Naive thymus-derived CD8-positive, alpha-beta T cell (primary cell): ENCODE measurements at regions not wholly inside any gene's neighbourhood (a gene's known extent, or its start where the extent isn't known, plus 50 kb on each side); places are given as distances from the start of the nearest gene placed in this dataset.

ENCODE experiments used
- ATAC-seq, 2 donors: fragments of 150-1000 bp; cut with Tn5 transposase in 1 of 2; sonication (Bioruptor Pico), chemical (Tn5 transposase) in 1 of 2; 1 replicate in 1 of 2; 2 replicates in 1 of 2; pipeline ENCODE4 v1.10.0; 2021; ENCODE audit warnings: mild to moderate bottlenecking in 2 of 2, moderate library complexity in 2 of 2
- POLR2A ChIA-PET: fragments of 350-600 bp; sonication (Branson Sonifier 250); formaldehyde crosslinking; loops from one replicate; lab custom pipeline; 2021; ENCODE audit warnings: antibody characterized with exemption; lab: Charles Lee
- DNase-seq, 10 donors: peaks; one replicate each; pipeline versions ENCODE4 v3.0.0 to v3.0.0-alpha.2; 2020 to 2022
- H3K27ac Mint-ChIP-seq, 10 donors: one replicate each; pipeline ENCODE4 v1.8.0; 2020 to 2022; ENCODE audit warnings: mild to moderate bottlenecking in 10 of 10, mixed read lengths in 10 of 10, moderate library complexity in 4 of 10, inconsistent platforms in 1 of 10
- H3K27me3 Mint-ChIP-seq, 5 donors: one replicate each; pipeline ENCODE4 v1.8.0; 2021 to 2022; ENCODE audit warnings: mixed read lengths in 5 of 5
- H3K36me3 Mint-ChIP-seq, 3 donors: one replicate each; pipeline ENCODE4 v1.8.0; 2020 to 2022; ENCODE audit warnings: mixed read lengths in 3 of 3, mild to moderate bottlenecking in 2 of 3, inconsistent platforms in 1 of 3
- H3K4me1 Mint-ChIP-seq, 4 donors: one replicate each; pipeline ENCODE4 v1.8.0; 2021 to 2022; ENCODE audit warnings: mixed read lengths in 4 of 4
- H3K4me3 Mint-ChIP-seq, 10 donors: one replicate each; pipeline ENCODE4 v1.8.0; 2020 to 2022; ENCODE audit warnings: mild to moderate bottlenecking in 10 of 10, mixed read lengths in 10 of 10, moderate library complexity in 6 of 10, inconsistent platforms in 1 of 10
- H3K9me3 Mint-ChIP-seq, 9 donors: one replicate each; pipeline ENCODE4 v1.8.0; 2020 to 2022; ENCODE audit warnings: mixed read lengths in 9 of 9, mild to moderate bottlenecking in 3 of 9, inconsistent platforms in 1 of 9, moderate library complexity in 1 of 9

DNA sequence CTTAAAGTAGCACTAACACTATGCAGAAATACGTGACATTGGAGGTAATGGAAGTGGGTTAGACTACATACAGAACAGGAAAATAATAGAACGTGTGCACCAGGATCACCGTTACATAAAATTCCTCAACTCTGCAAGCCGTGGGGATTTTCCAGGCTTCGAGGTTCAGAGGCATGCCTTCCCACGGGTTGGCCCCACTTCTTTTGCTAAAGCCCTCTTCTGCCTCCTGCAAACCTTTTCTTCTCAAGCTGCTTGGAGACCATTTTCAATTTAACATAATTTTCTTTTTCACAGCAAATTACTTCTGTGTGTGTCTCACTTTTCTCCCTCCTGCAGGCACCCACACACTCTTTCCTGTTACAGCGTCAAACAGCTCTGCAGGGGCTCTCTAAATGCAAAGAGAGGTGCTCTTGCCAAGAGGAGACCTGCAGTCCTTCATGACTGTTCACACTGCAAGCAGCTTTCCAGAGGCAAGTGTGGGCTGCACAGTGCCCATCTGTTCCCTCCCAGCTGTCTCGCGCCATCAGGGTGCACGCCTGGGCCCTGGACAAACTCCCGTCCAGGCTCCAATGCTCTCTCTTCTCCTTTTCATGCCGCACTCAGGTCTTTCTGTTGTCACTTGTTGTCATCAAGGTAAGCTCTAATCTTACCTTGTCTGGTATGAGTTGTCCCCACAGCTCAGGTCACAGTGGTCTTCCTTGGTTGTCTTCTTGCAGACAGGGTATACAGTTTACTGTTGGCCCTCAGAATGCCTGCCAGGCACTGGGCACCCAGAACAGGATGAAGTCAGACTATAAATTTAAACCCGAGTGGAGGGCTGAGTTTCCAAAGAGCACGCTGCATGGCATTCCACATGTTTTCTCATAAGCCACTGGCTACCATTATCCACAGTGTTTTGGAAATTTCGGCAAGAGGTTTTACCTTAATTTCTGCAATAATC is 164.8 kb upstream of the GGTLC1 start:
- peaks cover 2 to 27% (median 13%) of the 10 kb centered on the region in 5 donors for H3K27me3 Mint-ChIP-seq
- H3K36me3 Mint-ChIP-seq, result peaks cover 0 to 7% (median 1%) of the 10 kb centered on the region in 3 donors
- POLR2A ChIA-PET, result no interaction called here
- no peak overlapping the region for H3K27ac Mint-ChIP-seq
- no peak overlapping the region for H3K4me3 Mint-ChIP-seq
- no peak for DNase-seq
- H3K4me1 Mint-ChIP-seq, result peaks cover 0 to 12% (median 2%) of the 10 kb centered on the region in 4 donors
- peaks cover 0 to 6% (median 2%) of the 10 kb centered on the region in 9 donors for H3K9me3 Mint-ChIP-seq
- ATAC-seq, result no peak

DNA sequence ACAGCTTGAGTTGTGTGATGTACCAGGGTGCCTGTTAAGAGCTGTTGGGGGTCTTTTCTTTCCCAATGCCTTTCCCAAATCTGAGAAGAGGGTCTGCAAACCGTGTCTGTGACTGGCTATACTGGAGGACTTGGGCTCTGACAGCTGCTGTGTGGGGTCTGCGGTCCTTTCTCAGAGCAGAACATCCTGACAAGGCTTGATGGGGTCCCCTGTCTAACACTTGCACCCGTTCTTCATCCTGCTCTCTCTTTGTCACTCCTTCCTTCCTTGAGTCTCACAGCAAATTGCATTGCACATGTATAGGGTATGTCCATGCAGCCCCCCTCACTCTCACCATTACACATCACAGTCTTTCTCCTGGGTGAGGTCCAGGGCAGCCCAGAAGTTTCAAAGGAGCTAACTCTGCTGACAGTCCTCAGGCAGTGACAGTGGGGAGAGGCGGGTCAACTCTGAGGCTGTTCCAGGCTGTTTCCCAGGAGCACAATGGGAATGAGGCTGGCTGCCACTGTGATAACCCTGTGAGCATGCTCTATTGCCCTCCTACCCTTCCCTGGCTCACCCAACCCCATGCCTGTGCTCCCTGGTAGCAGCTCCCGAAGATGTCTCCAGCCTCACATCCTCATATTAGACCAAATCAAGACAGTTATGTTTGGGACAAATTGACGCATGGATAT is 163.2 kb upstream of the GGTLC1 start:
- peaks cover 2 to 32% (median 14%) of the 10 kb centered on the region in 5 donors for H3K27me3 Mint-ChIP-seq
- H3K36me3 Mint-ChIP-seq, result peaks cover 0 to 8% (median 2%) of the 10 kb centered on the region in 3 donors
- DNase-seq, result no peak
- no peak for ATAC-seq
- peaks cover 0 to 8% (median 2%) of the 10 kb centered on the region in 9 donors for H3K9me3 Mint-ChIP-seq
- no peak overlapping the region for H3K4me3 Mint-ChIP-seq
- peaks cover 0 to 14% (median 5%) of the 10 kb centered on the region in 4 donors for H3K4me1 Mint-ChIP-seq
- POLR2A ChIA-PET, result no interaction called here
- H3K27ac Mint-ChIP-seq, result peak overlapping the region in 1 of 10 donors; percentile 25

DNA sequence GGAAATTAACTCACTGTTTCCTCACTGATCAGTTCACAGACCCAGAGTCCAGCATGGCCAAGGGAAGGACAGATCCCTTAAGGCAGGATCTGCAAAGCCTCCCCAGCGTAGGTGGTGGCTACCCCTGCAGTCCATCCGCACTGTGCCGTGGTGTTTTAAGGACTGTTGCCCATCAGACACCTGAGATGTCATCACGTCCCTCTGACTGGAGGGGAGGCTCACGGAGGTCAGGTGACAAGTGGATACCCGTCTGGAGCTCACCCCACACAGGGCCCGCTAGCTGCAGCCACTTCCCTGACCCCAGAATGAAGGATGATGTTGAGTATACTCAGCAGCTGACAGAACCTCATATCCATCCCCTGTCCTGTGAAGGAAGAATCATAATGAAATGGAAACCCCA is 161.8 kb upstream of the GGTLC1 start:
- ATAC-seq (no peak), DNase-seq (no peak)

DNA sequence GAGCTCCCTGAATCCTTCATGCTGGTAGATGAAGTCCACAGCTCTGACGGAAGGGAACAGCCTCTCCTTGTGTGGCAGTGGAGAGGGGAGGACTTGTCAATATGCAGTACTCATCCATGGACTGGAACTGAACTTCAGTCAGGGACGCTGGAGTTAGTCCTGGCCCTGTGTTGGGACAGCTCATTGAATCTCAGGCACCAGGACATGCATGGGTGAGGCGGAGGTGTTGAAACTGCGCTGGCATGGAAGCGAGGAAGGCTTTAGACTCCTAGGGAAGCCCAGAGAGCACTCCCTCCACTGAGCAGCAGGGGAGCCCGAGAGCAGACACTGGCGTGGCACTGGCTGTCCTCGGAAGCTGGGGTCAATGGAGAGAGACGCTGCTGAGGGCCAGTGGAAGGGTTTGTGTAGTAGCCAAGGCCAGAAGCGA is 161.3 kb upstream of the GGTLC1 start:
- no peak overlapping the region for H3K27ac Mint-ChIP-seq
- peaks cover 0 to 21% (median 5%) of the 10 kb centered on the region in 4 donors for H3K4me1 Mint-ChIP-seq
- no peak overlapping the region for H3K4me3 Mint-ChIP-seq
- POLR2A ChIA-PET, result no interaction called here
- ATAC-seq (no peak), DNase-seq (no peak)
- peaks cover 2 to 37% (median 10%) of the 10 kb centered on the region in 5 donors for H3K27me3 Mint-ChIP-seq
- H3K36me3 Mint-ChIP-seq, result peaks cover 0 to 8% (median 2%) of the 10 kb centered on the region in 3 donors
- H3K9me3 Mint-ChIP-seq, result peaks cover 0 to 8% (median 2%) of the 10 kb centered on the region in 9 donors

More for the DNA sequence above, 161.8 kb upstream of the GGTLC1 start:
- Mint-ChIP-seq H3K4me1 (peaks cover 0 to 19% (median 5%) of the 10 kb centered on the region in 4 donors), H3K27me3 (peaks cover 2 to 42% (median 10%) of the 10 kb centered on the region in 5 donors), H3K4me3 (no peak overlapping the region), H3K36me3 (peaks cover 0 to 8% (median 2%) of the 10 kb centered on the region in 3 donors), H3K27ac (no peak overlapping the region), H3K9me3 (peaks cover 0 to 8% (median 2%) of the 10 kb centered on the region in 9 donors)
- POLR2A ChIA-PET, result no interaction called here

DNA sequence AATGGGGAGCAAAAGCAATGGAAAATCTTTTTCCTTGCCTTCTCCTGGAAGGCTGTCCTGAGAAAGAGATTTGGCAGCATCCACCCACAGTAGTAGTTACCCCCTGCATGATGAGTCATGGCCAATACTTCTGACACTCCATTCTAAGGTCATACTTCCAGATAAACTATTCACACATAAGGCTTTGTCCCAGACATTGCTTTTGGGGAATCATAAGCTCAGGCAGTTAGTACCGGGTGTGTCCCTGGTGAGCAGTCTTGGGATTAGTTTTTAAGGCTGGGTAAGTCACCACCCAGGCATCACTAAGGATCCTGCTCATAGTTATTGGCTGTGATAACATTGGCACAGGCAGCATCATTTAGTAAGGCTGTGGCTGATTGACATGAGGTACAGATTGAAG is 160.6 kb upstream of the GGTLC1 start:
- H3K36me3 Mint-ChIP-seq, result peaks cover 0 to 8% (median 2%) of the 10 kb centered on the region in 3 donors
- H3K4me3 Mint-ChIP-seq, result no peak overlapping the region
- H3K27ac Mint-ChIP-seq, result peak overlapping the region in 2 of 10 donors; percentile 45 to 61
- peaks cover 0 to 8% (median 2%) of the 10 kb centered on the region in 9 donors for H3K9me3 Mint-ChIP-seq
- H3K27me3 Mint-ChIP-seq, result peaks cover 2 to 29% (median 5%) of the 10 kb centered on the region in 5 donors
- ATAC-seq (no peak), DNase-seq (no peak)
- POLR2A ChIA-PET, result no interaction called here
- H3K4me1 Mint-ChIP-seq, result peaks cover 0 to 23% (median 5%) of the 10 kb centered on the region in 4 donors

DNA sequence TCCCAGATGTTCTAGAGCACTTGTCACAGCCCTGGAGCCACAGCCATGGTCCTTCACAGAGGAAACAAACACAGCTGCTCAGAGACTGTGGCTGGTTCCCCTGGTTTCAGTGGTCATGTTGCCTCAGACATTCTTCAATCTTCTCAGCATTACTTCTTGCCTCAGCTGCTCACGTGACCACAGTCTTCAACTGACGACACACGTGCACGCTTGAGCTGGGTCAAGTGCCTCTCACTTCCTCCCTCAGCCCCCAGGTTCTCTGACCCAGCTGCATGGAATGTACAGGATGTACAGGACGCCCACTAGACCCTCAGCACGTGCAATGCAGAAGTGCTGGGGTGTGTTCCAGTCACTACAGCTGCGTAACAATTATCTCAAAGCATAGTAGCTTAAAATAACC is 159.8 kb upstream of the GGTLC1 start:
- Mint-ChIP-seq H3K4me1 (peaks cover 0 to 28% (median 5%) of the 10 kb centered on the region in 4 donors), H3K4me3 (peak overlapping the region in 1 of 10 donors; percentile 27), H3K9me3 (peaks cover 0 to 8% (median 2%) of the 10 kb centered on the region in 9 donors), H3K27ac (peak overlapping the region in 3 of 10 donors; percentile 53 to 94 (median 61)), H3K27me3 (peaks cover 2 to 22% (median 4%) of the 10 kb centered on the region in 5 donors), H3K36me3 (peaks cover 0 to 8% (median 2%) of the 10 kb centered on the region in 3 donors)
- DNase-seq (peak in 1 of 10 donors; percentile 39), ATAC-seq (no peak)
- POLR2A ChIA-PET, result no interaction called here

DNA sequence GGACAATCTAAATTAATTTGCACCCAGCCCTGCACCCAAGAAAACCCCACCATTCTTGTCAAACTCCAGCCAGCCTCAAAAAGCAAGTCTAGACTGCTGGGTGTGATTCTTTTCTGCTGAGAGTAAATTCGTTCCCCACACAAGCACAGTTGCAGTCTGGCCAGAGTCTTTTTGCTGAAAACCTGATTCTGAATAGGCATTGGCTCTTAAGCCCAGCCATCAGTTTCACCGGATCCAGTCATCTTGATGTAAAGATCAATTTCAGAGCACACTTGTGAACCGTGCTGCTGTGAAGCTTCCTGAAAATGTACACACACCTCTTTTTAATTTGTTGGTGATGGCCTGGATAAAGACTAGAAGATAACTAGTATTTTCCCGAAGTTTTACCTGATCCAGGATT is 159.4 kb upstream of the GGTLC1 start:
- Mint-ChIP-seq H3K36me3 (peaks cover 0 to 8% (median 2%) of the 10 kb centered on the region in 3 donors), H3K9me3 (peaks cover 0 to 8% (median 2%) of the 10 kb centered on the region in 9 donors), H3K4me1 (peaks cover 0 to 28% (median 5%) of the 10 kb centered on the region in 4 donors), H3K27me3 (peaks cover 2 to 18% (median 4%) of the 10 kb centered on the region in 5 donors), H3K27ac (peak overlapping the region in 2 of 10 donors; percentile 53 to 94), H3K4me3 (peak overlapping the region in 1 of 10 donors; percentile 38)
- POLR2A ChIA-PET, result no interaction called here
- DNase-seq, result no peak
- ATAC-seq, result no peak

DNA sequence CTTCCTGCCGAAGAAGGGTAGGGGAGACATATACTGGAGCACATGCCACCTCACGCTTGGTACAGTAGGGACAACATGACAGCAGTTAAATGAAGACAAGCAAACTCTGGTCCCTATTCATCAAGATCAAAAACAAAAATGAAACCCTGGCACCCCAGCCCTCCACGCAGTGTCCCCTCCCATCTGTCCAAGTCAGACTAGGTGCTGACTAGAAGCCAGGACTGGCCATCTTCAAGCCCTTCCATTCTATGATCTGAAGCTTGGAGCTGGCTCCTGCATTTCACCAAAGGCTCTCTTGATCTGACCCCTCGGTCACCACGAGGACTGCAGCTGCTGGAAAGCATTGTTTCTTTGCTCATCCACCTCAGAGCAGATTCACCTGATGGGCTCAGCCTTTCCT is 158.9 kb upstream of the GGTLC1 start:
- H3K4me3 Mint-ChIP-seq, result peak overlapping the region in 1 of 10 donors; percentile 38
- peaks cover 0 to 8% (median 2%) of the 10 kb centered on the region in 9 donors for H3K9me3 Mint-ChIP-seq
- ATAC-seq (no peak), DNase-seq (no peak)
- H3K27ac Mint-ChIP-seq, result peak overlapping the region in 2 of 10 donors; percentile 53 to 94
- H3K4me1 Mint-ChIP-seq, result peaks cover 0 to 28% (median 5%) of the 10 kb centered on the region in 4 donors
- POLR2A ChIA-PET, result no interaction called here
- peaks cover 0 to 8% (median 2%) of the 10 kb centered on the region in 3 donors for H3K36me3 Mint-ChIP-seq
- peaks cover 2 to 17% (median 4%) of the 10 kb centered on the region in 5 donors for H3K27me3 Mint-ChIP-seq

DNA sequence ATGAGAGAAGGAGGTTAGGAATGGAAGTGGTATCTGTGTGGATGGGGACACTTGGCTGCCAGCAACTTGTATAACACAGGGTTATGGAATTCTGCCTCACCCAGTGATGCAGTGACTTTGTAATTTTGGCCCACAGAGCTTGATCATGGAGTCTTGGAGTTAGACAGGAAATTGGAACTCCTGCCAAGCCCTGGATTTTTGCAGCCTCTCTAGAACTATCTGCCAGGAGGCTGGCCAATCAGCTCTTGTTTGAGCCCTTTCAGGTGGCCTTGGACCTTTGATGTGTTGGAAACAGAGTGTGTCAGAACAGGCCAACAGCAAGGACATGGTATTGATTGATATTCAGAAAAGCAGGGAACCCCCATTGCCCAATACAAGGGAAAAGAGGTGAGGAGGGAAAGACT is 157.7 kb upstream of the GGTLC1 start:
- Mint-ChIP-seq H3K4me3 (peak overlapping the region in 1 of 10 donors; percentile 46), H3K27me3 (peaks cover 2 to 17% (median 4%) of the 10 kb centered on the region in 5 donors), H3K4me1 (peaks cover 0 to 28% (median 4%) of the 10 kb centered on the region in 4 donors), H3K27ac (peak overlapping the region in 2 of 10 donors; percentile 0 to 28), H3K9me3 (peaks cover 0 to 18% (median 4%) of the 10 kb centered on the region in 9 donors), H3K36me3 (peaks cover 0 to 10% (median 2%) of the 10 kb centered on the region in 3 donors)
- ATAC-seq (no peak), DNase-seq (no peak)
- POLR2A ChIA-PET, result no interaction called here

DNA sequence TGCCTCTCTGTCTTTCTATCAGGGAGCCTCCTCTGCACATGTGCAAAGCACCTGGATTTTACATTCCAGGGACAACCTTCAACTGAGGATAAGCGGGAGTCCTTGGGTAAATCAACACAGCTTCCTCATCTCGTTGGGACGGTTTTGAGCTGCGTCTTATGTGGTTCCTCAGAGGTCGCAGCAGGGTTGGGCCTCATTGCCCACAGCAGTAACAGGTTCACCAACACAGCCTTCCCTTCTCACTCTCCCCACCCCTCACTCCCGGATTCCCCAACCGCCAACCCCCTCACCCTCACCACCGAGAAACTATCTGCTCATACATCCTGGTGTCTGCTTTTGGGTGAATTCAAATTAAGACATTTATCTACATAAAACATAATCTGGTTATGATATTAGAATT is 155.8 kb upstream of the GGTLC1 start:
- Mint-ChIP-seq H3K9me3 (peaks cover 0 to 22% (median 4%) of the 10 kb centered on the region in 9 donors), H3K4me3 (peak overlapping the region in 1 of 10 donors; percentile 37), H3K27ac (peak overlapping the region in 2 of 10 donors; percentile 17 to 65), H3K4me1 (peaks cover 0 to 28% (median 4%) of the 10 kb centered on the region in 4 donors), H3K27me3 (peaks cover 2 to 17% (median 4%) of the 10 kb centered on the region in 5 donors), H3K36me3 (peaks cover 0 to 12% (median 2%) of the 10 kb centered on the region in 3 donors)
- ATAC-seq (no peak), DNase-seq (no peak)
- POLR2A ChIA-PET, result no interaction called here

DNA sequence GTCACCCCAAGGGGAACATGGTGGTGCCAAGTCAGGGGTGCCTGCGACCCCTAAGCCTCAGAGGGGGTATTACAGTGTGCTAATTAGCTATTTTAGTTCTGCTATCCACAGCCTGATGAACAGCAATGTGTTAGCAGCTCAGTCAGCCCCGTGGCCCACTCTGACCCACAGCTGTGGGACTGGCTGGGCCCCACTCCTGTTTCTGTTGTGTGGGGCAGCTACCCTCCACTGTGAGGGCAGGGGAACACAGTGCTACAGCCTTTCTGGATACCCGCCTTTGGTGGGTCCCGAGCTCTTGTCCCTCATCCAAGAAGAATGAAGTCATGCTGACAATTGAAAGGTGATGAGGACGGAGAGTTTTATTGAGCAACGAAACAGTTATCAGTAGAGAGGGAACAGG is 152.5 kb upstream of the GGTLC1 start:
- Mint-ChIP-seq H3K4me1 (peaks cover 0 to 14% (median 0%) of the 10 kb centered on the region in 4 donors), H3K9me3 (peaks cover 0 to 14% (median 2%) of the 10 kb centered on the region in 9 donors), H3K4me3 (no peak overlapping the region), H3K27ac (no peak overlapping the region), H3K27me3 (peaks cover 0 to 6% (median 0%) of the 10 kb centered on the region in 5 donors), H3K36me3 (peaks cover 0 to 4% (median 0%) of the 10 kb centered on the region in 3 donors)
- no peak for ATAC-seq
- no peak for DNase-seq
- POLR2A ChIA-PET, result no interaction called here

DNA sequence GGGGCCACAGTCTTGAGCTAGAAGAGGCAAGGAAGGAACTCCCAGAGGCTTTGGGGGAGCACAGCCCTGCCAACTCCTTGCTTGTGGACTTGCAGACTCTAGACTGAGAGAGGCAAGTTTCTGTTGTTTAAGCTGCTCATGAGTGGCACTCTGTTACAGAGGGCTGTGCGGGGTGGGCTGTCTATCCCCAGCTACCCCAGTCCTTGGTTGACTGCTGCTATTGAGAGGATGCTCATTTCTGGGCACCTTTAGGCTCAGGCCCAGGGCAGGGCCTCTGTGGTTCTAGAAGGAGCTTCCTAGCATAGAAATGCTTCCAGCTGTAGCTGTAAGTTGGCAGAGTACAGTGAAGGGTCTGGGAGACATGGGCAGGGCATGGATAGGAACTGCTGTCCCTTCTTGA is 151.3 kb upstream of the GGTLC1 start:
- peaks cover 0 to 2% (median 0%) of the 10 kb centered on the region in 5 donors for H3K27me3 Mint-ChIP-seq
- no peak overlapping the region for H3K27ac Mint-ChIP-seq
- no peak for ATAC-seq
- DNase-seq, result no peak
- H3K36me3 Mint-ChIP-seq, result peaks cover 0 to 4% (median 0%) of the 10 kb centered on the region in 3 donors
- POLR2A ChIA-PET, result no interaction called here
- peaks cover 0 to 14% (median 2%) of the 10 kb centered on the region in 9 donors for H3K9me3 Mint-ChIP-seq
- no peak overlapping the region for H3K4me3 Mint-ChIP-seq
- H3K4me1 Mint-ChIP-seq, result peaks cover 0 to 10% (median 0%) of the 10 kb centered on the region in 4 donors
